SIG-M5 treated with dmso at 0.1 percent for 504 hours (cell line): ENCODE measurements at regions not wholly inside any gene's neighbourhood (a gene's known extent, or its start where the extent isn't known, plus 50 kb on each side); places are given as distances from the start of the nearest gene placed in this dataset.

ENCODE experiments used
- DNase-seq: peaks from one replicate; lab custom pipeline; 2025; ENCODE audit not compliant: unreplicated experiment; lab: John Stamatoyannopoulos, UW

DNA sequence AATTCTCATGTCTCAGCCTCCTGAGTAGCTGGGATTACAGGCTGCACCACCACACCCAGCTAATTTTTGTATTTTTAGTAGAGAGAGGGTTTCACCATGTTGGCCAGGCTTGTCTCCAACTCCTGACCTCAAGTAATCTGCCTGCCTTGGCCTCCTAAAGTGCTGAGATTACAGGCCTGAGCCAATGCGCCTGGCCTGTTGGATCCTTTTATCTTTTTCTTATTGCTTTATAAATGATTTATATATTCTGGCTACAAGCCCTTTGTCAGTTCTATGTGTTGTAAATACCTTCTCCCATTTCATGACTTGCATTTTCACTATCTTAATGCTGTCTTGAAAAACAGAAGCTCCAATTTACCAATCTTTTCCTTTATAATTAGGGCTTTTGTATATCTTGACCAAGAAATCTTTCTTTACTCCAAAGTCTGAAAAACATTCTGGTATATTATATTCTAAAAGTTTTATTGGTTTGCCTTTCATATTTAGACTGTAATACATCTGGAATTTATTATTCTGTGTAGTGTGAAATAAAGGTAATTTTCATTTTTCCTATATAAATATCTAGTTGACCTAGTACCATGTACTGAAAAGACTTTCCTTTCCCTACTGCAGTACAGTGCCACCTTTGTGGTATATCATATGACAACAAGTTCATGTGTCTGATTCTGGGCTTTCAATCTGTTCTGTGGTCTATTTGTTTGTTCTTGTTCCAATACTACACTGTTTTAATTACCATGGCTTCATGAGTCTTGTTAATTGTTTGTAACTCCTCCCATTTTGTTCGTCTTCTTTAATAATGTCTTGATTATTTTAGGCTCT is 52.9 kb upstream of the RNU6-1 start:
- DNase-seq = no peak

DNA sequence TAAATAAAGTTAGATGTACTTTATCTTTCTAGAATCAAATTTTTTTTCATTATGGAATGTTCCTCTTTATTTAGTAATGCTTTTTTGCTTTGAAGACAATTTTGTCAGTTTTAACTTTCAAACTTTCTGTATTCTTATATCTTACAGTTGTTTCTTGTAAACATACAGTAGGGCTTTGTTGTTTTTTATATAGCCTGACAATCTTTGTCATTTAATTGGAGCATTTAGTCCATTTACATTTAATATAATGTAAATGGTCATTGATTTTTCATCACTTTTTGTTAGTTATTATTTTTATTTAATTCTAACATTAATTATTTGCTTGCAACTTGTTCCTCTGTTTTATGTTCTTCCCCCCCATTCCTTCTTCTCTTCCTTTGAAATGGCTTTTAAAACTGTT is 55.4 kb upstream of the RNU6-1 start:
- no peak for DNase-seq

DNA sequence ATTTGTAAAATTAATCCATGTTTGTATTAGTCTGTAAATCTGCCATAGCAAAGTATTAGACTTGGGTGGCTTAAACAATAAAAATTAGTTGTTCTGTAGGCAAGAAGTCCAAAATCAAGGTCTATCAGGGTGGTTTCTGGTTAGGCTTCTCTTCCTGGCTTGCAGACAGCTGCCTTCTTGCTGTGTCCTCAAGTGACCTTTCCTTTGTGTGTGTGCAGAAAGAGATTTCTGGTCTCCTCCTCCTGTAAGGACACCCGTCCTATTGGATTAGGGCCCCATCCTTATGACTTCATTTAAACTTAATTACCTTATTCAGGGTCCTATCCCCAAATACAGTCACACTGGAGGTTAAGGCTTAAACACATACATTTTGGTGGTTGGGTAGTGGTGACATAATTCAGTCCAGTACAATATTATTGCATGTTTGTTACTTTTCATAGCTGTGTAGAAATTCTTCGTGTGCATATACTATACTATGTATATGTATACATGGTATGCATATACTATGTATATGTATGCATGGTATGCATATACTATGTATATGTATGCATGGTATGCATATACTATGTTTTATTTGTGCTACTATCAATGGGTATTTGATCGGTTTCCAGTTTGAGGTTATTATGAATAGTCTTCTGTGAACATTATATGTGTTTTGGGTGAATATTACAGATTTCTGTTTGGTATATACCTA is 57.9 kb upstream of the RNU6-1 start:
- DNase-seq = no peak

DNA sequence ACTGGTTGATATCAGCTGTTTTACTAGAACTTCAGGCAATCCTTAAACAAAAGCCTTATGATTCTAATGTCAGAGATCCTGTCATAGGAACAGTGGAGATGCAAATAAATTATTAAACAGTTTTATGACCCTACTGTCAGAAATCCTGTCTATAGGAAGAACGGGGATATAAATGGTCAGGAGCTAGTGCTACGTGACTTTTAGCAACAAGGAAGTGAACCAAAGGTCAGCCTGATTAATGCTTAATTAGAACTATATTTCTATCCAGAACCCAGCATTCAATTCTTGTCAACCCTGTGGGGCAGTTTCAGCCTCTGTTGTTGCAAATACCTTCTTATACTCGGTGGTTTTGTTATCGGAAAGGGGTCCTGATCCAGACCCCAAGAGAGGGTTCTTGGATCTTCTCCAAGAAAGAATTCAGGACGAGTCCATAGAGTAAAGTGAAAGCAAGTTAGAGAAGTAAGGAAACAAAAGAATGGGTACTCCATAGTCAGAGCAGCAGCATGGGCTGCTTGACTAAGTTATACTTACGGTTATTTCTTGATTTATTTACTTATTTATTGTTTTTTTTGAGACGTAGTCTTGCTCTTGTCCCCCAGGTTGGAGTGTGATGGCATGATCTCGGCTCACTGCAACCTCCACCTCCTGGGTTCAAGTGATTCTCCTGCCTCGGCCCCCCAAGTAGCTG is 59.9 kb upstream of the RNU6-1 start:
- DNase-seq = no peak

DNA sequence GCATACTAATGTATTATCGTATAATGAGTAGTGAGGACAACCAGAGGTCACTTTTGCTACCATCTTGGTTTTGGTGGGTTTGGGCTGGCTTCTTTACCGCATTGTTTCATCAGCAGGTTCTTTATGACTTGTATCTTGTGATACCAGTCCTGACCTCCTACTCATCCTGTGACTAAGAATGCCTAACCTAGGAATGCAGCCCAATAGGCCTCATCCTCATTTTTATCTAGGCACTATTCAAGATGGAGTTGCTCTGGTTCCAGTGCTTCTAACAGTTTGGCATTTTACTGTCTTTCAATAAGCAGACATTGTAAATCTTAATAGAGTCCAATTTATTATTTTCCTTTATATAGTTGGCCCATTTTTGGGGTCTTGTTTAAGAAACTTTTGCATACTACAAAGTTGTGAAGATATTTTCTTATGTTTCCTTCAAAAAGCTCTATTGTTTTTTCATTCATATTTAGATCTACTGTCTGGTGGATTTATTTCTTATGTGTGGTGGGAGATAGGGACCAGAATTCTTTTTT is 60.8 kb upstream of the RNU6-1 start:
- DNase-seq = no peak

DNA sequence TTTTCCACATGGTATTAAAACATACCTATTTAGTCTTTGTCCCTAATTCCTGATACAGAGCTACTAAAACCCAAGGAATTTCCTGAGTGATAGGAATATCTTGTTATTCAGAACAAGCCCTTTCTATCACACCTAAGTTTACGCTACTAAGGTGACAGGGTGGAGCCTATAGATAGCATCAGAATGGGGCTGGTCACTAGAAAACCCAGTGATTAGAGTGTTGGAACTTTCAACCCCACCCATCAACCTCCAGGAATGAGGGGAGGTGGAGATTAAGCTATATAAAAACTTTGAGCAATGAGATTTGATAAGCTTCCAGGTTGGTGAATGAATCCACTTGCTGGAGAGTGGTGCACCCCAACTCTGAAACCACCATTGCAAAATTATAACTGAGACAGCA is 62.1 kb upstream of the RNU6-1 start:
- DNase-seq = no peak

DNA sequence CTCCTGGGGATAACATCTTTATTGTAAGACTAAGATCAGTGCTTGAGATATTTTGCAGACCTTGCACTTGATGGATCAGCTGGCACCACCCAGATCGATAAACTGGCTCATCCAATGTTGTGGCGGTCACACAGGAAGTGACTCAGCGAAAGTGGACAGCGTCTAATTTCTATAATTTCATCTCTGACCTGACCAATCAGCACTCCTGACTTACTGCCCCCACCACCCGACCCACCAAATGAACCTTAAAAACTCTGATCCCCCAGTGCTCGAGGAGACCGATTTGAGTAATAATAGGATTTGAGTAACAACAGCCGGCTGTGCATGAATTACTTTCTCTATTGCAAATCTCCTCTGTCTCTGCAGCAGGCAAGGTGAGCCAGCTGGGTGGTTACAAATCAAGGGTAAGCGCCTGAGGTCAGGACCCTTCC is 62.7 kb upstream of the RNU6-1 start:
- no peak for DNase-seq

DNA sequence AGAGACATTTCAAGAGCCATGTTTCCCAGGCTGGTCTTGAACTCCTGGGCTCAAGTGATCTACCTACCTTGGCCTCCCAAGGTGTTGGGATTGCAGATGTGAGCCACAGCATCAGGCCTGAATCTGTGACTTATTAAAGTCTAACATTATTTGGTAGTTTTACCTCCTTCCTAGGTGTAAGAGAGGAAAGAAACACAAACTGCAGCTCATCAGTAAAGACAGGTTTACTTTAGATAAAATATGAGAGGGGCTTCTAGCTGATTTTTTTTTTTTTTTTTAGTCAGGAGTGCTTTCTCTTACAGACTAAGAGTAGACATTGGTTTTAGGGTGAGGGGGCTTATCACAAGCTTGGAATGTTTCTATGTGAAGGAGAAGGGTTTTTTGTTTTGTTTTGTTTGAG is 63.9 kb upstream of the RNU6-1 start:
- DNase-seq = no peak

DNA sequence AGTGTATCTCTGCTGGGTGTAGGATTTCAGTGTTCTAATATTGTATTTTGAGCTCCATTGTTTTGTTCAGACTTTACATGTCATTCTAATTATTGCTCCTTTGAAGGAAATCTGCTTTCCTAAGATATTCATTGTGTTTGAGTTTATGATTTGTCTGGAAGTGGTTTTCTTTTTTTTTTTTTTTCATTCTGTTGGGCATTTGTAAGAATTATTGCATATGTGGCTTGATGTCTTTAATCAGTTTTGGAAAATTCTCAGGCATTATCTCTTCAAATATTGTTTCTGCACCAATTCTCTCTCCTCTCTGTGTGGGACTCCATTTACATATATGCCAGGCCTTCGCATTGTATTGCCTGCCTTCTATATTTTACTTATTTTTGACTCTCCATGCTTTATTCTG is 65.8 kb upstream of the RNU6-1 start:
- DNase-seq = no peak

DNA sequence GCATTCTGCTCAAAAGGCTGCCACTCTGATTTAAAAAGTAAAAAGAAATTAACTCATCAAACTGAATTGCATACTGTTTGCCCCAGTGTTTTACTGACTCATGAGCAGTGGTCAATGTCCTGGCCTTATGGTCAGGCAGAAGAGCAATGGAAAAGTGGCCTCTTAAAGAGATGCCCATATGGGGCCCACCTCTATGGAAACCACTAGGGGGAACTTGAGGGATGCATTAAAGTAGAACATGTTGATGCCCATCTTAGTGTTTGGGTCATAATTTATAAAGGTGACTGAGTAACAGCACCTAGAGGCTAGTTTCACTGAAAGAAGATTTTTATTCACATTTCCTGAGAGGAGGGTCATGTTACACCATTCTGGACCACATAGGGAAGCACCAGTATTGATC is 66.5 kb upstream of the RNU6-1 start:
- no peak for DNase-seq

DNA sequence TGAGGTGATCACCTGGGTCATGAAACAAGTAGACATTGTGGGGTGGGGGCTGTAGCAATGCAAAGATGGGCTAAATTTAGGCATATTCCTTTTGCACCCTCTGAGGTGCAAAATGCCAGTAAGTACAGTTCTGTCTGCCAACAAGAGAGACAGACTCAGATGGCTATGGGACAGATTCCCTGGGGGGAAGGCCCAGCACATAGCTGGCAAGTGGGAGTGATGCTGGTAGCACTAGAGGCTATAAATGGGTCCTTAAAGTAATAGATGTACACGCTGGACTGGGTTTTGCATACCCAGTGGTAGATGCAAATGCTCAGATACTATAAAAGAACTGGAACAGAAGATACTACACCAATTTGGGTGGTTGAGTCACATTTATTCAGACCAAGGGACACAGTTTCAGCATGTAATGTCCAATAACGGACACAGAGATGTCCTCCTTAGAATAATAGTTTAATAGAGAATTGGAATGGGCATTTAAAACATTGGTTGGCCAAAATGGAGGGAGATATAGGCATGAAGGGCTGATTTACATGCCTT is 67.4 kb upstream of the RNU6-1 start:
- DNase-seq = no peak

DNA sequence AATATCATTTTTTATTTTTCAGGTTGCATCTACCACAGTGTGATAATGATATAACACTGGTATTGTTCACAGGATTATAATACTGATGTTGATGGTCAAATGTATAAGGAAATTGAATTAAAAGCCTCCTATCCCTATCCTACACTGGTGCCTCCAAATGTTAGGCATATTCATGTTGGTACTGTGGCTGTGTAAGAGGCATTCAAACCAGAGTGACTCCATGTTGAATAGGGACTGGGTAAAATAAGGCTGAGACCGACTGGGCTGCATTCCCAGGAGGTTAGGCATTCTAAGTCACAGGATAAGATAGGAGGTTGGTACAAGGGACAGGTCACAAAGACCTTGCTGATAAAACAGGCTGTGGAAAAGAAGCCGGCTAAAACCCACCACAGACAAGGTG is 68.9 kb upstream of the RNU6-1 start:
- no peak for DNase-seq

DNA sequence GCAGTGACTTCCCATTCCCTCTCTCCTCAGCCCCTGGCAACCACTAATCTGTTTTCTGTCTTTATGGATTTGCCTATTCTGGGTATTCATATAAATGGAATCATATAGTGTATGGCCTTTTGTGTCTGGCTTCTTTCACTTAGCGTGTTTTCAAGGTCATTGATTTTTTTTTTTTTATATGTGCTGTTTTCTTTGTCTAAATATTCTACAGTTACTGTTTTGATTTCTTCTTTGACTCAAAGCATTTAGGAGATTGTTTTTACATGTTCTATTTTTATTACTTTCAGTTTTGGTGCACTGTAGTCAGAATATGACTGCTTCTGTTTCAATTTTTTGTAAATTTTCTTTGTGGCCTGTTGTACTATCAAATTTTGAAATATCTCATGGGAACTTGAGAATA is 71.9 kb upstream of the RNU6-1 start:
- DNase-seq = no peak

DNA sequence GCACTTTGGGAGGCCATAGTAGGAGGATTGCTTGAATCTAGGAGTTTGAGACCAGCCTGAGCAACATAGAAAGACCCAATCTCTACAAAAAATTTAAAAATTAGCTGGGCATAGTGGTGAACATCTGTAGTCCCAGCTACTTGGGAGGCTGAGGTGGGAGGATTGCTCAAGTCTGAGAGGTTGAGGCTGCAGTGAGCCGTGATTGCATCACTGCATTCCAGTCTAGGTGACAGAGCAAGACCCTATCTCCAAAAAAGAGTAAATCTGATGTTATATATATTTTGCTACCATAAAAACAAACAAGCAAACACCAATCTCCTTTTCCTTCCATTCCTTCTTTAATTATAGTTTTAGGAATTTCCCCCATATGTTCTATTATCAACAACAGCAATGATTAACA is 74.2 kb upstream of the RNU6-1 start:
- no peak for DNase-seq

DNA sequence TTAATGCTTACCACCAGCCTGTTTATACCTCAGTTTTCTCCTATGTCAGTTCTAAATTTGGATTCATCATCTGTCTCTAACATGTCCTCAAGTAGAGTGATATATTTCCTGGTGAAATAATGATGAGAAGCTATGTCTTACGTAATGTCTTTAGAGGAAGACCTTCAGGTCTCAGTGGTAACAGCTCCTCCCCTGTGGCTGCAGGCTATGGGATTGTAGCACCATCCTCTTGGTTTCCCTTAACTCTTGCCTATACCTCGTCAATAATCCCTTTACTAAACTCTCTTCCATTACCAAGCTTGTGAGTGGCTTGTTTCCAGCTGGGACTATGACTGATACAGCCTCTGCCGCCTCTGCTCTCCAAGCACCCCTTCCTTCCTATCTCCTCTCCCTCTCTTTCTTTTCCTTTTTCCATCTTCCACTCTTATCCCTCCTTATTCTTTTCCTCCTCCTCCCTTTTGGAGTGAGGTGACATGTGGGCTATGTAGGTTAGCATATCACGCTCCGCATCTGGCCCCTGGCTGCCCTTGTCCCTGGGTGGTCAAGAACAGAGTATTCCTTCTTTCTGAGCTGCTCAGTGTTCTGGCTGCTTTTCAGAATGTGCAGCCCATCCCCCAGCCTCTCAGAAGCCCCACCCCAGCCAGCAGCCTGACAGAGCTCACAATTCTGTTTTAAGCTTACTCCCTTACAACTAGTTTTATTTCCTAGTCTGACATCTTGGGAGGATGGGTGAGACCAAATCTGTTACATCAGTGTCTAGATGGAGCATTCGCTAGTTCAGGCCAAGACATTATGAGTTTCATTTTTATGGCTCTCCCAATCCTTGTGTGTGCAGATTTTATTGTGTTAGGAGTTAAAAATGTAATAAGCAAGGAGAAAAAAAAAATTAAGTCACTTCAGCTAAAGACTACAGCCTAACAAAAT is 75.0 kb upstream of the RNU6-1 start:
- peak; percentile 47 for DNase-seq

DNA sequence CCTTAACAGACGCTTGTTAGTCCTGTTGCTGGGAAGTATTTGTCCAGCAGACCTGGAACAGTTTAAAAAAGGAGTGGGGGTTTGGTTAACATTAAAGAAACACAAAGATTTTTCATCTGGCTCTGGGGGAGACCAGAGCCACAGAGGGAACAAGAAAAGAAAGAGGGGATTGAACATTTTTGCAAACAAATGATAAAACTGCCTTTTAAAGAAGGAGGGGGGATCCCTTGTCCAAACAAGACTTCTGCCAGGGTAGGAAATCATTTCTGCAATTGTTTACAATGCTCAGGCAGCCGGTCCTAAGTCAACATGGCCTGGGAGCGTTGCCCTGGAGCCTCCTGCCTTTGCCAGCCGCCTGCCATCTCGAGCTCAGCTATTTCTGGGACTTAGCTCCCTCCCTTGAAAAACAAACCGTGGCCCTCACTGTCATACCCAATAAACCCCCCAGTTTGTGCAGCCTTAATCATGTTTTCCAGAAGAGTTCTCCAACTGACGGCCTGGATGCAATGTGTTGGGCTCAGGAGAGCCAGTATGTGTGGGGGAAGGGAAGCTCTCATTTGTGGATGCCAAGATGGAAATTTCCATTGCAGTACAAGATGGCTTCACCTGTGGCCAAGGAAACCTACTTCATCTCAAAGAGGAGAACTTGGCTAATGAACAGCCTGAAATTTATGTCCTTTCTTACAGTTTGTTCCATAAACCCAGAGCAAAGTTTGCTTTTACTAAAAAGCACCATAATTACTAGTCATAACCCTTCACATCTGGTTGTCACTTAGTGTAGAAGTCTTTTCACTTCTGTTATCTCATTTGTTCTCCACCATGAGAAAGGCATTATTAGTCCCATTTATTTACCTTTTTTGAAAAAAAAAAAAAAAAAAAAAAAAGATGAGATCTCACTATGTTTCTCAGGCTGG is 75.9 kb upstream of the RNU6-1 start:
- DNase-seq = peak; percentile 1

DNA sequence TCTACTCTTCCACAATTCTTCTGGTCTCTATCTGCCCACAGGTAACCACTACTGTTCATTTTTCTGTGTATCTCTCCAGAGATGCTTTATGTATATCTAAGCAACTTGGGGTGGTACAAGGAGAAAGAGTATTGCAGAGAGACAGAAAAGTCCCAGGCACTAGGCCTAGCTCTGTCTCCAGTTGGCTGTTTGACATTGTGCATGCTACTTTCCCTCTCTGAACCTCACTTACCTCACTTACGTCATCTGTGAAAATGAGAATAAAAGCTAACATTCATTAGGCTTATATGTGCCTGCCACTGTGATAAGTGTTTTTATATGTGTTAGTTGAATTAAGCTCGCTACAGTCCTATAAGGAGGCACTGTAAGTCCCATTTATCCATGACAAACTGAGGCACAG is 76.7 kb upstream of the RNU6-1 start:
- DNase-seq = no peak

DNA sequence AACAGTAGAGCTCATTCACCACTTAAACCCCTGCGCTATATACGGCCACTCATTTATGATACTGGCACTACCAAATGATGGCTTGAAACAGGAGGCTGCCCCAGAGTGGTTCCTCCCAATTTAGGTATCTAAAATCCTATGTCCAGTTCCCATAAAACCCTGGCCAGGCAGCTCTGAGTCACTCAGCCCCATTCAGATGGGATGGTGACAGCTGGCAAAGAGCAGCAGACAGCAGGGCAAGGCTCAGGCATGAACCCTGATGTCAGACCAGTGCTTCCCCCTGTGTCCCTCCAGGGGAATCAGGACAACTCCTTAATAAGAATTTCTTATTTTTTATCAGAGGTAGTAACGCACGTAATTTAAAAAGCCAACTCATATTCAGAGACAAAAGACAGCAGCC is 77.2 kb upstream of the RNU6-1 start:
- DNase-seq = no peak

DNA sequence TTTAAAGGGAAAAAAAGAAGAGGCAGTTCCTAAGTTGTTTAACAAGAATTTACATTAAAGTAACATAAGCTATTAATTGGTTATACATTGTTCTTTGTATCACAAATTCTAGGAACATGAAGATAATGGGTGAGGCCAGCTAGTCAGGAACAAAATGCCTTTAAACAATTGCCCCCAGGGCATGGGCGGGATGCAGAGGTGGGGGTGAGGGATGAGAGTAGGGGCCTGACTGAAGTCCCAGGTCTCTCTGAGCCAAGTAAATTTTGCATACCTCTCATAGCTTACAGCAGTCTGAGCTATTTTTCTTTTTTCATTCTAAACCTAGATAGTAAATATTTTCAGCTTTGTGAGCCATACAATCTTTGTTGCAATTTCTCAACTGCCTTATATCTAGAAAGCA is 77.8 kb upstream of the RNU6-1 start:
- DNase-seq = no peak
